Esophagus mucosa (tissue), 1 donor: ENCODE measurements at regions not wholly inside any gene's neighbourhood (a gene's known extent, or its start where the extent isn't known, plus 50 kb on each side); places are given as distances from the start of the nearest gene placed in this dataset.

Source experiments
- ATAC-seq: fragments of 200-7000 bp; cut with Tn5 transposase; one replicate; pipeline ENCODE4 v1.9.1; 2020
- donor health status: DM: yes; HTN: yes; CAD: no.

- no peak for ATAC-seq
Measured at GRCh38 chr2:100192300-100192699, 49.9 kb upstream of the AFF3 start.
